IMR-90 (cell line): ENCODE measurements at regions not wholly inside any gene's neighbourhood (a gene's known extent, or its start where the extent isn't known, plus 50 kb on each side); places are given as distances from the start of the nearest gene placed in this dataset.

Source experiments
- ATAC-seq: fragments of 200-7000 bp; cut with Tn5 transposase; 2 replicates; pipeline ENCODE4 v1.9.1; 2020; ENCODE audit warnings: low read depth, mild to moderate bottlenecking, moderate library complexity
- BruUV-seq: library from RNA; stranded (reverse); fragments of 400-500 nt; replicated peaks from 2 replicates; lab custom pipeline; 2021; lab: Mats Ljungman, UMichigan
- CTCF ChIA-PET: fragments of 300-600 bp; formaldehyde crosslinking; extraction: SDS; loops from one replicate; lab custom pipeline; 2021; ENCODE audit warnings: antibody characterized with exemption; lab: Yijun Ruan, JAX
- POLR2A ChIA-PET: fragments of 300-600 bp; sonication (Branson Sonifier 250); formaldehyde crosslinking; loops from one replicate; lab custom pipeline; 2022; ENCODE audit warnings: antibody characterized with exemption; ENCODE audit not compliant: unreplicated experiment; lab: Charles Lee
- DNase-seq: peaks from one replicate; pipeline ENCODE4 v3.0.0; 2013
- H2AFZ ChIP-seq: replicated peaks from 2 replicates; pipeline ENCODE3; 2013; ENCODE audit warnings: low read length, mild to moderate bottlenecking; ENCODE audit not compliant: poor library complexity
- H2AK5ac ChIP-seq: 2 replicates; pipeline ENCODE4 v1.6.1; 2013; ENCODE audit warnings: low read depth, low read length, inconsistent platforms
- H2AK9ac ChIP-seq: replicated peaks from 2 replicates; pipeline ENCODE3; 2013; ENCODE audit warnings: mild to moderate bottlenecking, low read depth, low read length, moderate library complexity; ENCODE audit not compliant: poor library complexity
- H2BK120ac ChIP-seq: 2 replicates; pipeline ENCODE4 v1.6.1; 2013; ENCODE audit warnings: low read depth, low read length, inconsistent platforms
- H2BK15ac ChIP-seq: 3 replicates; pipeline ENCODE4 v1.6.1; 2013; ENCODE audit warnings: low read depth, low read length, inconsistent platforms
- H2BK20ac ChIP-seq: 2 replicates; pipeline ENCODE4 v1.6.1; 2013; ENCODE audit warnings: low read depth, mild to moderate bottlenecking, inconsistent platforms, low read length, moderate library complexity
- H2BK5ac ChIP-seq: 2 replicates; pipeline ENCODE4 v1.6.1; 2013; ENCODE audit warnings: mild to moderate bottlenecking, low read depth, low read length, inconsistent platforms; ENCODE audit not compliant: poor library complexity, severe bottlenecking
- H3K14ac ChIP-seq: replicated peaks from 2 replicates; pipeline ENCODE4 v1.6.1; 2013; ENCODE audit warnings: low read depth, low read length, inconsistent platforms
- H3K18ac ChIP-seq: 2 replicates; pipeline ENCODE4 v1.6.1; 2013; ENCODE audit warnings: low read depth, low read length, control low read depth
- H3K23ac ChIP-seq: 2 replicates; pipeline ENCODE4 v1.6.1; 2013; ENCODE audit warnings: low read depth, low read length, inconsistent platforms
- H3K27ac ChIP-seq: 2 replicates; pipeline ENCODE4 v1.5.1; 2013; ENCODE audit warnings: mild to moderate bottlenecking, control low read depth, low read length; ENCODE audit not compliant: insufficient read depth
- H3K27me3 ChIP-seq: 2 replicates; pipeline ENCODE4 v1.6.1; 2013; ENCODE audit warnings: low read length; ENCODE audit not compliant: control insufficient read depth, insufficient read depth
- H3K36me3 ChIP-seq: 2 replicates; pipeline ENCODE4 v1.6.1; 2013; ENCODE audit warnings: low read length, mixed read lengths; ENCODE audit not compliant: control insufficient read depth, insufficient read depth
- H3K4ac ChIP-seq: 2 replicates; pipeline ENCODE4 v1.6.1; 2013; ENCODE audit warnings: low read depth, low read length, inconsistent platforms
- H3K4me1 ChIP-seq: 2 replicates; pipeline ENCODE4 v1.6.1; 2013; ENCODE audit warnings: low read length, mixed read lengths; ENCODE audit not compliant: control insufficient read depth, insufficient read depth
- H3K4me2 ChIP-seq: 2 replicates; pipeline ENCODE4 v1.6.1; 2013; ENCODE audit warnings: low read depth, mild to moderate bottlenecking, control low read depth, low read length, moderate library complexity
- H3K4me3 ChIP-seq: 2 replicates; pipeline ENCODE4 v1.5.1; 2013; ENCODE audit warnings: low read depth, mild to moderate bottlenecking, control low read depth, low read length, moderate library complexity; ENCODE audit not compliant: insufficient read depth
- H3K56ac ChIP-seq: 2 replicates; pipeline ENCODE4 v1.6.1; 2013; ENCODE audit warnings: low read length, inconsistent platforms; ENCODE audit not compliant: insufficient read depth; ENCODE audit errors: extremely low read depth
- H3K79me1 ChIP-seq, 2 experiments: 2 replicates each; pipeline ENCODE4 v1.6.1; 2013; ENCODE audit warnings: low read length in 2 of 2, inconsistent platforms in 1 of 2, low read depth in 1 of 2
- H3K9ac ChIP-seq: 2 replicates; pipeline ENCODE4 v1.6.1; 2013; ENCODE audit warnings: low read depth, low read length, control low read depth
- H3K9me1 ChIP-seq: 2 replicates; pipeline ENCODE4 v1.6.1; 2013; ENCODE audit warnings: low read length, inconsistent platforms; ENCODE audit not compliant: insufficient read depth
- H3K9me3 ChIP-seq: 2 replicates; pipeline ENCODE4 v1.6.1; 2013; ENCODE audit warnings: low read length; ENCODE audit not compliant: control insufficient read depth, insufficient read depth
- H4K20me1 ChIP-seq: 2 replicates; pipeline ENCODE4 v1.6.1; 2013; ENCODE audit warnings: low read length, inconsistent platforms; ENCODE audit not compliant: insufficient read depth
- H4K5ac ChIP-seq: 2 replicates; pipeline ENCODE4 v1.6.1; 2013; ENCODE audit warnings: mild to moderate bottlenecking, low read depth, low read length, control low read depth
- H4K8ac ChIP-seq, 2 experiments: 2 replicates each; pipeline ENCODE4 v1.6.1; 2013; ENCODE audit warnings: low read depth in 2 of 2, low read length in 2 of 2, control low read depth in 1 of 2, inconsistent platforms in 1 of 2
- H4K91ac ChIP-seq: 2 replicates; pipeline ENCODE4 v1.6.1; 2013; ENCODE audit warnings: low read depth, low read length, inconsistent platforms; ENCODE audit not compliant: insufficient read depth
- FOS ChIP-seq: fragments of 150-350 bp; IDR thresholded peaks from 2 replicates; pipeline ENCODE4 v1.6.1; 2016; ENCODE audit warnings: low read depth, low read length
- MAZ ChIP-seq: IDR thresholded peaks from 2 replicates; pipeline ENCODE4 v1.6.1; 2012; ENCODE audit warnings: low read depth, mild to moderate bottlenecking, low read length, improper control_type of control experiment, moderate library complexity, borderline replicate concordance
- RAD21 ChIP-seq: IDR thresholded peaks from 2 replicates; pipeline ENCODE4 v1.6.1; 2012; ENCODE audit warnings: low read length, improper control_type of control experiment
- dilution Hi-C: fragments of 300-500 bp; cut with HindIII; formaldehyde crosslinking; loops from one replicate; pipeline ENCODE4 v1.14.3; 2018; ENCODE audit warnings: low sequenced_read_pairs; ENCODE audit not compliant: unreplicated experiment
- in situ Hi-C: fragments of 300-500 bp; cut with MboI; formaldehyde crosslinking; loops from 3 replicates; pipeline ENCODE4 v1.14.3; 2019; ENCODE audit warnings: low sequenced_read_pairs, inconsistent platforms, mixed read lengths
- intact Hi-C: fragments of 100-400 bp; cut with micrococcal nuclease; formaldehyde crosslinking; loops from 2 replicates; pipeline ENCODE4 v1.10.0; 2022

- CTCF ChIA-PET = no interaction called here
Measured at GRCh38 chr10:78613132-78613531, 455.6 kb upstream of the ZMIZ1 start.

More at GRCh38 chr10:78613132-78613531, 455.6 kb upstream of the ZMIZ1 start:
- Histone ChIP-seq H3K27ac (no peak overlapping the region), H4K20me1 (no peaks in the 10 kb centered on the region), H4K91ac (no peak overlapping the region), H3K9me3 (peaks cover 10% of the 10 kb centered on the region), H3K4me3 (no peak overlapping the region), H4K8ac (no peak overlapping the region), H2BK5ac (no peak overlapping the region), H2BK120ac (no peak overlapping the region), H3K23ac (no peak overlapping the region), H3K14ac (no peak overlapping the region), H3K9me1 (no peaks in the 10 kb centered on the region), H2AFZ (no peak overlapping the region), H3K9ac (no peak overlapping the region), H2AK9ac (no peak overlapping the region), H3K18ac (no peak overlapping the region), H2AK5ac (no peak overlapping the region), H3K4ac (no peak overlapping the region), H3K4me1 (no peaks in the 10 kb centered on the region), H3K27me3 (peaks cover 60% of the 10 kb centered on the region), H2BK15ac (no peak overlapping the region), H3K79me1 (no peaks in the 10 kb centered on the region), H3K56ac (no peak overlapping the region), H2BK20ac (no peak overlapping the region), H3K4me2 (no peak overlapping the region), H4K5ac (no peak overlapping the region), H3K36me3 (no peaks in the 10 kb centered on the region)
- intact Hi-C loops (no loop called here), in situ Hi-C loops (no loop called here), dilution Hi-C loops (no loop called here)
- POLR2A ChIA-PET = no interaction called here
- BruUV-seq = no TSS peak
- TF ChIP-seq RAD21 (no peak), MAZ (no peak), FOS (no peak)
- ATAC-seq (no peak), DNase-seq (no peak)
